ENCODE measurements at regions not wholly inside any gene's neighbourhood (a gene's known extent, or its start where the extent isn't known, plus 50 kb on each side); places are given as distances from the start of the nearest gene placed in this dataset.

GRCh38 chr3:4251412-4251811, 51.8 kb upstream of the SETMAR start:
- TF ChIP-seq CTCF (IDR thresholded peaks at IDR 0.05; ENCODE audit: insufficient read depth, low read depth, low read length) (no peak), EZH2 (IDR thresholded peaks at IDR 0.05; ENCODE audit: insufficient read depth, low read length) (no peak)

Data from astrocyte (in vitro differentiated cells and primary cell).